OCI-LY1 (cell line): ENCODE measurements at regions not wholly inside any gene's neighbourhood (a gene's known extent, or its start where the extent isn't known, plus 50 kb on each side); places are given as distances from the start of the nearest gene placed in this dataset.

Experiments used
- EZH2 ChIP-seq: fragments of 200-600 bp; sonication (generic), shearing (Covaris generic); IDR thresholded peaks from 2 replicates; pipeline ENCODE4 v1.8.0; 2017; ENCODE audit warnings: borderline replicate concordance, mixed run types, mild to moderate bottlenecking, antibody characterized with exemption, low read length, moderate library complexity, mixed read lengths
- TF ChIP-seq, protein P1 (sequence below): fragments of 200-600 bp; sonication (generic), shearing (Covaris generic); IDR thresholded peaks from 2 replicates; pipeline ENCODE4 v1.5.1; 2017; ENCODE audit warnings: mild to moderate bottlenecking, antibody characterized with exemption, low read length, moderate library complexity, mixed read lengths

- TF ChIP-seq, protein P1, sequence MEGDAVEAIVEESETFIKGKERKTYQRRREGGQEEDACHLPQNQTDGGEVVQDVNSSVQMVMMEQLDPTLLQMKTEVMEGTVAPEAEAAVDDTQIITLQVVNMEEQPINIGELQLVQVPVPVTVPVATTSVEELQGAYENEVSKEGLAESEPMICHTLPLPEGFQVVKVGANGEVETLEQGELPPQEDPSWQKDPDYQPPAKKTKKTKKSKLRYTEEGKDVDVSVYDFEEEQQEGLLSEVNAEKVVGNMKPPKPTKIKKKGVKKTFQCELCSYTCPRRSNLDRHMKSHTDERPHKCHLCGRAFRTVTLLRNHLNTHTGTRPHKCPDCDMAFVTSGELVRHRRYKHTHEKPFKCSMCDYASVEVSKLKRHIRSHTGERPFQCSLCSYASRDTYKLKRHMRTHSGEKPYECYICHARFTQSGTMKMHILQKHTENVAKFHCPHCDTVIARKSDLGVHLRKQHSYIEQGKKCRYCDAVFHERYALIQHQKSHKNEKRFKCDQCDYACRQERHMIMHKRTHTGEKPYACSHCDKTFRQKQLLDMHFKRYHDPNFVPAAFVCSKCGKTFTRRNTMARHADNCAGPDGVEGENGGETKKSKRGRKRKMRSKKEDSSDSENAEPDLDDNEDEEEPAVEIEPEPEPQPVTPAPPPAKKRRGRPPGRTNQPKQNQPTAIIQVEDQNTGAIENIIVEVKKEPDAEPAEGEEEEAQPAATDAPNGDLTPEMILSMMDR = no peak
- TF ChIP-seq EZH2 = no peak
Observed at GRCh38 chr10:4303045-4303444, 518.0 kb upstream of the KLF6 start.
